Keratinocyte (primary cell): ENCODE measurements at regions not wholly inside any gene's neighbourhood (a gene's known extent, or its start where the extent isn't known, plus 50 kb on each side); places are given as distances from the start of the nearest gene placed in this dataset.

Source experiments
- DNase-seq: peaks from one replicate; pipeline ENCODE4 v3.0.0-alpha.2; 2011; ENCODE audit warnings: low read depth, missing footprints, low spot score
- FAIRE-seq: peaks from 2 replicates; lab custom pipeline; 2011; peaks lifted over from hg19 to GRCh38; lab: Jason Lieb, UNC
- H2AFZ ChIP-seq: 2 replicates; pipeline ENCODE4 v1.6.0; 2012; ENCODE audit warnings: low read length, control low read depth, inconsistent platforms; ENCODE audit not compliant: control insufficient read depth
- H3K27ac ChIP-seq: 2 replicates; pipeline ENCODE4 v1.5.1; 2011; ENCODE audit warnings: low read length; ENCODE audit not compliant: control insufficient read depth, insufficient read depth
- H3K27me3 ChIP-seq: 3 replicates; pipeline ENCODE4 v1.6.0; 2011; ENCODE audit warnings: low read length; ENCODE audit not compliant: control insufficient read depth, insufficient read depth; ENCODE audit errors: extremely low read depth
- H3K36me3 ChIP-seq, 2 experiments: 2 replicates in 1 of 2; 3 replicates in 1 of 2; pipeline ENCODE4 v1.5.1; 2011; ENCODE audit warnings: low read length in 2 of 2, mild to moderate bottlenecking in 1 of 2; ENCODE audit not compliant: control insufficient read depth in 2 of 2, insufficient read depth in 2 of 2; ENCODE audit errors: extremely low read depth in 1 of 2
- H3K4me1 ChIP-seq: 3 replicates; pipeline ENCODE4 v1.5.1; 2011; ENCODE audit warnings: low read length; ENCODE audit not compliant: control insufficient read depth, insufficient read depth; ENCODE audit errors: extremely low read depth
- H3K4me2 ChIP-seq: 3 replicates; pipeline ENCODE4 v1.6.0; 2011; ENCODE audit warnings: low read depth, low read length; ENCODE audit not compliant: control insufficient read depth, insufficient read depth; ENCODE audit errors: extremely low read depth
- H3K4me3 ChIP-seq, 3 experiments: fragments of 200-600 bp in 1 of 3; sonication (generic) in 1 of 3; 2 replicates in 2 of 3; 3 replicates in 1 of 3; pipeline ENCODE4 v1.5.1; 2011 to 2016; ENCODE audit warnings: low read length in 3 of 3, mild to moderate bottlenecking in 3 of 3, control low read depth in 2 of 3, inconsistent platforms in 1 of 3, low read depth in 1 of 3, mixed read lengths in 1 of 3, mixed run types in 1 of 3, moderate library complexity in 1 of 3; ENCODE audit not compliant: control insufficient read depth in 2 of 3, insufficient read depth in 2 of 3; ENCODE audit errors: extremely low read depth in 1 of 3
- H3K79me2 ChIP-seq: 2 replicates; pipeline ENCODE4 v1.6.0; 2012; ENCODE audit warnings: low read length; ENCODE audit not compliant: control insufficient read depth, insufficient read depth
- H3K9ac ChIP-seq: 3 replicates; pipeline ENCODE4 v1.6.0; 2011; ENCODE audit warnings: low read length; ENCODE audit not compliant: control insufficient read depth, insufficient read depth; ENCODE audit errors: extremely low read depth
- H3K9me1 ChIP-seq: 3 replicates; pipeline ENCODE4 v1.6.0; 2011; ENCODE audit warnings: low read length; ENCODE audit not compliant: control insufficient read depth, insufficient read depth; ENCODE audit errors: extremely low read depth
- H3K9me3 ChIP-seq: 2 replicates; pipeline ENCODE4 v1.5.1; 2012; ENCODE audit warnings: low read depth, low read length; ENCODE audit not compliant: control insufficient read depth
- H4K20me1 ChIP-seq: 3 replicates; pipeline ENCODE4 v1.6.0; 2011; ENCODE audit warnings: low read length; ENCODE audit not compliant: control insufficient read depth, insufficient read depth; ENCODE audit errors: extremely low read depth
- EZH2 ChIP-seq: IDR thresholded peaks from one replicate; pipeline ENCODE4 v1.6.1; 2012; ENCODE audit warnings: inconsistent platforms, mild to moderate bottlenecking, low read length, moderate library complexity
- dilution Hi-C: fragments of 300-500 bp; cut with MboI; formaldehyde crosslinking; loops from one replicate; pipeline ENCODE4 v1.7.0; 2020; ENCODE audit warnings: low sequenced_read_pairs; ENCODE audit not compliant: extremely low pct_ligation_motif_present
- TF ChIP-seq, protein P1 (sequence below), 3 experiments: IDR thresholded peaks in 1 of 3; conservative IDR thresholded peaks in 1 of 3; optimal IDR thresholded peaks in 1 of 3; 2 replicates in 2 of 3; 3 replicates in 1 of 3; pipeline versions ENCODE3 to v1.5.1; 2011; ENCODE audit warnings: low read length in 3 of 3, mild to moderate bottlenecking in 3 of 3, moderate library complexity in 2 of 3, control low read depth in 1 of 3, inconsistent platforms in 1 of 3; ENCODE audit not compliant: insufficient read depth in 2 of 3; ENCODE audit errors: extremely low read depth in 1 of 3

DNA sequence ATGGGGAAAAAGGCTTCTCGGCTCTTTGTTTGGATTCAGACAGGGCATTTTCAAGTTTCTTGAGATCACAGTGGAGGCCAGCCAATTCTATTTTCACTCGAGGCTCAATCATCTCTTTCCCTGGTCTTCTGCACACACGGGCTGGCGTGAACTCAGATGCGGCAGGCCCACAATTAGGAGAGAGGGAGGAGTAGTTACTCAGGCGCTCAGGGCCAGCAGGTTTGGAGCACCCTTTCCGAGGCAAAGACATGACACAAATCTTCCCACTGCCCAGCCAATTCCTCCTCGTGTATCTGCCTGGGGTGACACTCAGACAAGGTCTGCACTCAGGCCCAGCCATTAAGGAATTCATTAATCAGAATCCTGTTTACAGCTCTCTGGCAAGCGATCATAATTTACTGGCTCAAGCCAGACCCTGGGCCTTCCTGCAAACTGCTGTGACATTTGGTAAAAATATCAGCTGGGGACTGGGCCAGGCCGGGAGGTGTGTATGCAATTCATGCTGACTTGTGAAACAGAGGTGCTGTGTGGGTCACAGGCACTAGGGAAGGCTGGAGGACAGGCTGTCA lies 68.1 kb upstream of the TLE3 start:
- DNase-seq, result no peak
- TF ChIP-seq, protein P1, sequence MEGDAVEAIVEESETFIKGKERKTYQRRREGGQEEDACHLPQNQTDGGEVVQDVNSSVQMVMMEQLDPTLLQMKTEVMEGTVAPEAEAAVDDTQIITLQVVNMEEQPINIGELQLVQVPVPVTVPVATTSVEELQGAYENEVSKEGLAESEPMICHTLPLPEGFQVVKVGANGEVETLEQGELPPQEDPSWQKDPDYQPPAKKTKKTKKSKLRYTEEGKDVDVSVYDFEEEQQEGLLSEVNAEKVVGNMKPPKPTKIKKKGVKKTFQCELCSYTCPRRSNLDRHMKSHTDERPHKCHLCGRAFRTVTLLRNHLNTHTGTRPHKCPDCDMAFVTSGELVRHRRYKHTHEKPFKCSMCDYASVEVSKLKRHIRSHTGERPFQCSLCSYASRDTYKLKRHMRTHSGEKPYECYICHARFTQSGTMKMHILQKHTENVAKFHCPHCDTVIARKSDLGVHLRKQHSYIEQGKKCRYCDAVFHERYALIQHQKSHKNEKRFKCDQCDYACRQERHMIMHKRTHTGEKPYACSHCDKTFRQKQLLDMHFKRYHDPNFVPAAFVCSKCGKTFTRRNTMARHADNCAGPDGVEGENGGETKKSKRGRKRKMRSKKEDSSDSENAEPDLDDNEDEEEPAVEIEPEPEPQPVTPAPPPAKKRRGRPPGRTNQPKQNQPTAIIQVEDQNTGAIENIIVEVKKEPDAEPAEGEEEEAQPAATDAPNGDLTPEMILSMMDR (optimal IDR thresholded peaks at IDR 0.05 in 1 of 3, IDR thresholded peaks at IDR 0.05 in 1 of 3, conservative IDR thresholded peaks at IDR 0.05 in 1 of 3; ENCODE audit: extremely low read depth in 1 of 3, insufficient read depth in 2 of 3, low read length in 3 of 3), result no peak
- TF ChIP-seq EZH2, result no peak
- H2AFZ ChIP-seq, result no peak overlapping the region
- dilution Hi-C loops, result no loop called here
- H3K4me1 ChIP-seq, result no peaks in the 10 kb centered on the region
- no peaks in the 10 kb centered on the region for H3K9me3 ChIP-seq
- peaks cover 15% of the 10 kb centered on the region for H3K27me3 ChIP-seq
- H3K79me2 ChIP-seq, result no peaks in the 10 kb centered on the region
- no peaks in the 10 kb centered on the region for H3K36me3 ChIP-seq
- no peak overlapping the region for H3K9ac ChIP-seq
- no peak for FAIRE-seq
- H4K20me1 ChIP-seq, result no peaks in the 10 kb centered on the region
- H3K4me2 ChIP-seq, result no peak overlapping the region
- no peaks in the 10 kb centered on the region for H3K9me1 ChIP-seq
- H3K27ac ChIP-seq, result no peak overlapping the region
- no peak overlapping the region for H3K4me3 ChIP-seq

DNA sequence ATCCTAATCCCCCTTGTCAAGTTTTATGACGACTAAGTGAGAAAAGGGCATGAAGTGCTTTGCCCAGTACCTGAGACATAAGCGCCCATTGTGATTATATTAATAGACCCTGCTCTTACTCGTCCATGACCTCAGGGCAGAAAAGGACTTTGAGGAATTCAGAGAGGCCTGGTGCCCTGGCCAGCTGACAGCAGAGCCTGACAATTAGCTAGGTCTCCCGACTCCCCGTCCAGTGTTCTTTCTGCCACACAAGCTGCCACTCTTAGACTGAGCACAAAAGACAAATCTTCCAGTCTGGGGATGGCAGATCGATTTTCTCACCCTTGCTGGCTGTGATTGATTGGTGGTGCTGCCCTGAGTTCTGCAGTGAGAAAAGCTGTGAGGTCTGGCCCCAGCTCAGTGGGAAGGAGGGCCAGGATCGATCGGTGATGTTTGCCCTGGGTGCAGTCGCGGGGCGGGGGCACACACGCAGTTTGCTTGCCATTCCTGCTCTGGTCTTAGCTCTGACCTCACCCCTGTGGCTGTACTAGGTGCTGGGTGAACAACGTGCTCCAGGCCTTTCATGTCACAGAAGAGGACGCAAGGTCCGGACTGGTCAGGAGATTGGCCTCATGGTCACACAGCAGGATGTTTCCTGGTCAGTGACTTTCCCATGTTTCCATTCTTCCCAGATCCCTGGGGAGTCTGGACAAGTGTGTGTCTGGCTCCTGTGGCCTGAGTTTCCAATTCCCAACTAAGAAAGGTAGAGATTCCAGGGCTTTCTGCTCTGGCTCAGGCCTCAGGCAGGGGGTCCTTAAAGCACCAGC lies 67.4 kb upstream of the TLE3 start:
- Histone ChIP-seq H4K20me1 (no peaks in the 10 kb centered on the region), H3K4me2 (no peak overlapping the region), H3K27me3 (peaks cover 14% of the 10 kb centered on the region), H3K9me1 (no peaks in the 10 kb centered on the region), H3K27ac (no peak overlapping the region), H3K9me3 (no peaks in the 10 kb centered on the region), H2AFZ (no peak overlapping the region), H3K4me3 (no peak overlapping the region), H3K4me1 (no peaks in the 10 kb centered on the region), H3K9ac (no peak overlapping the region), H3K79me2 (no peaks in the 10 kb centered on the region), H3K36me3 (no peaks in the 10 kb centered on the region)
- FAIRE-seq, result no peak
- dilution Hi-C loops, result no loop called here
- DNase-seq, result no peak
- TF ChIP-seq, protein P1 (optimal IDR thresholded peaks at IDR 0.05 in 1 of 3, IDR thresholded peaks at IDR 0.05 in 1 of 3, conservative IDR thresholded peaks at IDR 0.05 in 1 of 3; ENCODE audit: extremely low read depth in 1 of 3, insufficient read depth in 2 of 3, low read length in 3 of 3), result no peak
- no peak for TF ChIP-seq EZH2
